DOHH2 (cell line): ENCODE measurements at regions not wholly inside any gene's neighbourhood (a gene's known extent, or its start where the extent isn't known, plus 50 kb on each side); places are given as distances from the start of the nearest gene placed in this dataset.

Source experiments
- CTCF ChIP-seq: fragments of 200-600 bp; sonication (generic); IDR thresholded peaks from one replicate; pipeline ENCODE4 v1.5.1; 2014; ENCODE audit warnings: antibody characterized with exemption, mild to moderate bottlenecking, low read depth, low read length; ENCODE audit not compliant: poor library complexity, severe bottlenecking
- EZH2phosphoT487 ChIP-seq: fragments of 200-600 bp; sonication (generic); IDR thresholded peaks from 2 replicates; pipeline ENCODE4 v1.6.1; 2017; ENCODE audit warnings: borderline replicate concordance, mild to moderate bottlenecking, antibody characterized with exemption, low read length, moderate library complexity, mixed read lengths

DNA sequence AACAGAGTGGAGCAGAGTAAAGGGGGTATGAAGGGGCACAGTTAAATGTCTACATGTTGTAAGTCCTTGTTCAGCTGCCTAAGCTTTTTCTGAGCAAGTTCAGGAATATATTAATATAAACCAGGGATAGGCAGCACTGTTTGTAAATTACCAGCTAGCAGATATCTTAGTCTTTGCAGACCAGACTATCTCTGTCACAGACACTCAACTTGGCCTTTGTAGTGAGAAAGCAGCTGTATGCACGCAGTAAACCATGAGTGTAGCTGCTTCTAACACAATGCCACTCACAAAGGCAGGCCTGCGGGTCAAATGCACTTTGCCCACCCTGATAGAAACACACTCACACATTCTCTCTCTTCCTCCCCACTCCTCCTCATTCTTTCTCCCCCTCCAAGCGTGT is 1016.9 kb downstream of the UQCRFS1 start:
- TF ChIP-seq CTCF: no peak
- TF ChIP-seq EZH2phosphoT487: no peak
